Smooth muscle cell (in vitro differentiated cells): ENCODE measurements at regions not wholly inside any gene's neighbourhood (a gene's known extent, or its start where the extent isn't known, plus 50 kb on each side); places are given as distances from the start of the nearest gene placed in this dataset.

Experiments
- DNase-seq: peaks from one replicate; lab custom pipeline; 2025; ENCODE audit not compliant: unreplicated experiment; lab: John Stamatoyannopoulos, UW
- H2AFZ ChIP-seq: fragments of 200-600 bp; sonication (generic); 2 replicates; pipeline ENCODE4 v1.6.0; 2016; ENCODE audit warnings: antibody characterized with exemption, low read depth, mild to moderate bottlenecking
- H3F3A ChIP-seq: fragments of 200-600 bp; sonication (generic); 2 replicates; pipeline ENCODE4 v1.6.0; 2017; ENCODE audit warnings: antibody characterized with exemption, low read depth
- H3K27ac ChIP-seq: fragments of 200-600 bp; sonication (generic); 2 replicates; pipeline ENCODE4 v1.5.1; 2016; ENCODE audit warnings: low read depth, mild to moderate bottlenecking
- H3K27me3 ChIP-seq: fragments of 200-600 bp; sonication (generic); 2 replicates; pipeline ENCODE4 v1.6.1; 2016; ENCODE audit warnings: low read depth, mild to moderate bottlenecking
- H3K36me3 ChIP-seq: fragments of 200-600 bp; sonication (generic); 2 replicates; pipeline ENCODE4 v1.5.1; 2016; ENCODE audit warnings: low read depth
- H3K4me1 ChIP-seq: fragments of 200-600 bp; sonication (generic); 2 replicates; pipeline ENCODE4 v1.5.1; 2016; ENCODE audit warnings: low read depth
- H3K4me2 ChIP-seq: fragments of 200-600 bp; sonication (generic); 2 replicates; pipeline ENCODE4 v1.6.0; 2016; ENCODE audit warnings: mild to moderate bottlenecking
- H3K4me3 ChIP-seq: fragments of 200-600 bp; sonication (generic); 2 replicates; pipeline ENCODE4 v1.5.1; 2016; ENCODE audit warnings: mild to moderate bottlenecking
- H3K79me2 ChIP-seq: fragments of 200-600 bp; sonication (generic); 2 replicates; pipeline ENCODE4 v1.6.0; 2016; ENCODE audit warnings: low read depth, mild to moderate bottlenecking
- H3K9ac ChIP-seq: fragments of 200-600 bp; sonication (generic); 2 replicates; pipeline ENCODE4 v1.6.0; 2016; ENCODE audit warnings: low read depth
- H3K9me3 ChIP-seq: fragments of 200-600 bp; sonication (generic); replicated peaks from 2 replicates; pipeline ENCODE4 v1.5.1; 2016; ENCODE audit warnings: low read depth
- H4K20me1 ChIP-seq: fragments of 200-600 bp; sonication (generic); 2 replicates; pipeline ENCODE4 v1.6.0; 2016; ENCODE audit warnings: low read depth
- WGBS: methylation state at CpG from one replicate; pipeline ENCODE4 v1.1.7; 2016; ENCODE audit warnings: low lambda C conversion rate; 5-methylcytosine and 5-hydroxymethylcytosine counted together
- TF ChIP-seq, protein P1 (sequence below): fragments of 200-600 bp; sonication (generic); IDR thresholded peaks from 2 replicates; pipeline ENCODE4 v1.5.1; 2017; ENCODE audit warnings: borderline replicate concordance, mild to moderate bottlenecking, antibody characterized with exemption; ENCODE audit not compliant: insufficient read depth, poor library complexity, severe bottlenecking

GRCh38 chrX:57817302-57817701 is 93.0 kb downstream of the ZXDA start:
- H3K27ac ChIP-seq = no peak overlapping the region
- H3K27me3 ChIP-seq = no peaks in the 10 kb centered on the region
- H3F3A ChIP-seq = no peaks in the 10 kb centered on the region
- DNase-seq = no peak
- no peak overlapping the region for H3K9ac ChIP-seq
- no peaks in the 10 kb centered on the region for H3K9me3 ChIP-seq
- H3K36me3 ChIP-seq = no peaks in the 10 kb centered on the region
- TF ChIP-seq, protein P1, sequence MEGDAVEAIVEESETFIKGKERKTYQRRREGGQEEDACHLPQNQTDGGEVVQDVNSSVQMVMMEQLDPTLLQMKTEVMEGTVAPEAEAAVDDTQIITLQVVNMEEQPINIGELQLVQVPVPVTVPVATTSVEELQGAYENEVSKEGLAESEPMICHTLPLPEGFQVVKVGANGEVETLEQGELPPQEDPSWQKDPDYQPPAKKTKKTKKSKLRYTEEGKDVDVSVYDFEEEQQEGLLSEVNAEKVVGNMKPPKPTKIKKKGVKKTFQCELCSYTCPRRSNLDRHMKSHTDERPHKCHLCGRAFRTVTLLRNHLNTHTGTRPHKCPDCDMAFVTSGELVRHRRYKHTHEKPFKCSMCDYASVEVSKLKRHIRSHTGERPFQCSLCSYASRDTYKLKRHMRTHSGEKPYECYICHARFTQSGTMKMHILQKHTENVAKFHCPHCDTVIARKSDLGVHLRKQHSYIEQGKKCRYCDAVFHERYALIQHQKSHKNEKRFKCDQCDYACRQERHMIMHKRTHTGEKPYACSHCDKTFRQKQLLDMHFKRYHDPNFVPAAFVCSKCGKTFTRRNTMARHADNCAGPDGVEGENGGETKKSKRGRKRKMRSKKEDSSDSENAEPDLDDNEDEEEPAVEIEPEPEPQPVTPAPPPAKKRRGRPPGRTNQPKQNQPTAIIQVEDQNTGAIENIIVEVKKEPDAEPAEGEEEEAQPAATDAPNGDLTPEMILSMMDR = peak; percentile 8
- no peaks in the 10 kb centered on the region for H3K4me1 ChIP-seq
- no peak overlapping the region for H3K4me2 ChIP-seq
- H3K4me3 ChIP-seq = no peak overlapping the region
- H4K20me1 ChIP-seq = no peaks in the 10 kb centered on the region
- H3K79me2 ChIP-seq = no peaks in the 10 kb centered on the region
- H2AFZ ChIP-seq = no peak overlapping the region
- WGBS = 20% methylated on average over 2 of the region's 2 CpGs

DNA sequence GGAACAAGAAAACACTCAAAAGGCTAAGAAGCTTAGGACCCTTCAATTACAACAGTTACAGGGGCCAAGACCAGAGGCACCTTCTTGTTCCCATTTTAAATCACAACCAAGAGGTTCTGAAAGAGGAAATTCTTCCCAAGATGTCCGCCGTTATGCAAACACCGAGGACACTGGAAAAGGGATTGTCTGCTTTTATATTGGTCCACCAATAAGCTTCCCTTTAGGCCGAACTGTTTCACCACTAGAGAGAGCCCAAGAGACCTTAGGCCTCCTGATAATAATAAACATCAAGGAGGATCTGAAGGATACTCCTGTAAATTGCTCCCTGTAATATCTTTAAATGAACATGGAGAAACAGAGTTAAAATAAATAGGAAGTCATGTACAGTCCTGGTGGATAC is 92.6 kb upstream of the NLRP2B start:
- Histone ChIP-seq H3K9ac (no peak overlapping the region), H3K27me3 (no peaks in the 10 kb centered on the region), H4K20me1 (no peaks in the 10 kb centered on the region), H3K4me2 (no peak overlapping the region), H3F3A (no peaks in the 10 kb centered on the region), H3K79me2 (no peaks in the 10 kb centered on the region), H3K36me3 (no peaks in the 10 kb centered on the region), H3K9me3 (peaks cover 6% of the 10 kb centered on the region), H3K27ac (no peak overlapping the region), H2AFZ (no peak overlapping the region), H3K4me1 (no peaks in the 10 kb centered on the region), H3K4me3 (no peak overlapping the region)
- DNase-seq = no peak
- 83% methylated on average over 4 of the region's 4 CpGs for WGBS
- TF ChIP-seq, protein P1 = no peak

DNA sequence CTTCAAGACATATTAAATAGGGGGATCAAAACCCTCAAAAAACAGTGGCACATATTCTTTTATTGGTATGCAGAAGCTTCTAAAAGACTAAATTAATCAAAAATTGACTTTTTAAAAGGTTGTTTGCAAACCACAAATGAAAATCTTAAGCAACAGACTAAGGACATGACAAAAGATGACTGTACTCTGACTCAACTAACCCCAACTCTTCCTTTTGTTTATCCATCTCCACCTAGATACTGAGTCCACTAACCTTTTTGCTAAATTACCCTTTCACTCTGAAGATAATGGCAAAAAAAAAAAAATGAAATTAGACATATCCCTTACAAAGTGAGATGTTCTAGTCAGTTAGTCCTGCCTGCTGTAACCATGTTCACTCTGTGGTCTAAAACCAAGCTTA is 91.6 kb upstream of the NLRP2B start:
- Histone ChIP-seq H3K9me3 (peaks cover 6% of the 10 kb centered on the region), H3K4me3 (no peak overlapping the region), H2AFZ (no peak overlapping the region), H3F3A (no peaks in the 10 kb centered on the region), H3K27ac (no peak overlapping the region), H3K36me3 (no peaks in the 10 kb centered on the region), H3K4me1 (no peaks in the 10 kb centered on the region), H3K79me2 (no peaks in the 10 kb centered on the region), H3K9ac (no peak overlapping the region), H3K27me3 (no peaks in the 10 kb centered on the region), H4K20me1 (no peaks in the 10 kb centered on the region), H3K4me2 (no peak overlapping the region)
- TF ChIP-seq, protein P1 = no peak
- no peak for DNase-seq

DNA sequence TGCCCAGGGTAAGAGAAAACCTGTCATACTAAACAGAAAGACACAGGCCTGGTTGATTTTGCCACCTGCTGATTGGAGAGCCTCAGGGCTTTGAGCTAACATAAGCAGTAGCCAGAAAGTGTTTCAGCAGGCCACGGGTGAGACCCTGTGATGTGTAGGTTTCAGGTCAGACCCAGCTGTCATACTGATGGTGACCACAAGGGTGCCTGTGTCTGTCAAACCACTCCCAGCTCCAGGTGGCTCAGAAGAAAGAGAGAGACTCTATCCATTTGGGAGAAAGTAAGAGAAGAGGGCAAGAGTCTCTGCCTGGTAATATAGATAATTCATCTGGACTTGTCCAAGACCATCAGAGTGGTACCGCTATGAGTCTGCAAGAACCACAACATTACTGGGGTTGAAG is 72.8 kb upstream of the NLRP2B start:
- TF ChIP-seq, protein P1 = no peak
- no peak overlapping the region for H3K27ac ChIP-seq
- no peak overlapping the region for H3K4me2 ChIP-seq
- no peaks in the 10 kb centered on the region for H3F3A ChIP-seq
- no peaks in the 10 kb centered on the region for H4K20me1 ChIP-seq
- H3K9me3 ChIP-seq = peaks cover 8% of the 10 kb centered on the region
- no peak overlapping the region for H3K9ac ChIP-seq
- H3K27me3 ChIP-seq = no peaks in the 10 kb centered on the region
- DNase-seq = no peak
- 71% methylated on average over 2 of the region's 2 CpGs for WGBS
- H3K4me3 ChIP-seq = no peak overlapping the region
- no peak overlapping the region for H2AFZ ChIP-seq
- no peaks in the 10 kb centered on the region for H3K36me3 ChIP-seq
- no peaks in the 10 kb centered on the region for H3K4me1 ChIP-seq
- no peaks in the 10 kb centered on the region for H3K79me2 ChIP-seq
